ENCODE measurements at regions not wholly inside any gene's neighbourhood (a gene's known extent, or its start where the extent isn't known, plus 50 kb on each side); places are given as distances from the start of the nearest gene placed in this dataset.
"Not testable (repeated sequence)": the region's sequence is repeated elsewhere in the genome, so short reads cannot be mapped to it uniquely, and the experiment has no call there.

DNA sequence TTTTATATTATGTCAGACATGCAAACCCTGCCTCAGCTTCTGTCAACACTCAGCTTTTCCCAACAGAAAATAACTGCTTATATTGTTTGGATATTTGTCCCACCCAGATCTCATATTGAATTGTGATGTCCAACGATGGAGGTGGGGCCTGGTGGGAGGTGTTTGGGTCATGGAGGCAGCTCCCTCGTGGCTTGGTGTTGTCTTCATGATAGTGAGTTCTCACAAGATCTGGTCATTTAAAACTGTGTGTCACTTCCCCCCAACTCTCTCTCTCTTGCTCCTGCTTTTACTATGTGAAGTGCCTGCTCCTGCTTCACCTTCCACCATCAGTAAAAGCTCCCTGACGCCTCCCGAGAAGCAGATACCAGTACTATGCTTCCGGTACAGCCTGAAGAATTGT lies 85.8 kb upstream of the KCNMA1 start:
- DNase-seq = no peak
- no peak for ATAC-seq
- Histone ChIP-seq H3K4me3 (no peak overlapping the region), H3K36me3 (no peaks in the 10 kb centered on the region), H3K27me3 (peaks cover 0 to 3% (median 0%) of the 10 kb centered on the region in 9 donors), H3K9me3 (peaks cover 0 to 5% (median 0%) of the 10 kb centered on the region in 12 donors), H3K27ac (no peak overlapping the region), H3K4me1 (no peaks in the 10 kb centered on the region)
- WGBS, 4 donors = 68 to 71% (median 70%) methylated on average over 5 of the region's 5 CpGs
- intact Hi-C loops (cut with DNase I) = no loop called here
- TF ChIP-seq CTCF (IDR thresholded peaks at IDR 0.05) (no peak), POLR2A (IDR thresholded peaks at IDR 0.05) (no peak)

GRCh38 chr10:77722956-77723355 lies 85.3 kb upstream of the KCNMA1 start:
- intact Hi-C loops (cut with DNase I); DNase-seq; H3K9me3 ChIP-seq; H3K27me3 ChIP-seq; H3K27ac ChIP-seq; H3K4me1 ChIP-seq; H3K36me3 ChIP-seq; H3K4me3 ChIP-seq; ATAC-seq: not testable (repeated sequence)
- 34 to 43% (median 37%) methylated on average over 3 of the region's 3 CpGs for WGBS, 4 donors

GRCh38 chr10:77721815-77722214 lies 84.2 kb upstream of the KCNMA1 start:
- Histone ChIP-seq H3K27ac (no peak overlapping the region), H3K36me3 (no peaks in the 10 kb centered on the region), H3K4me1 (no peaks in the 10 kb centered on the region), H3K27me3 (peaks cover 0 to 14% (median 0%) of the 10 kb centered on the region in 9 donors), H3K9me3 (peaks cover 0 to 4% (median 0%) of the 10 kb centered on the region in 12 donors), H3K4me3 (no peak overlapping the region)
- ATAC-seq (no peak), DNase-seq (no peak)
- WGBS, 4 donors = 91 to 96% (median 92%) methylated on average over 3 of the region's 3 CpGs
- intact Hi-C loops (cut with DNase I) = no loop called here
- no peak for TF ChIP-seq CTCF (IDR thresholded peaks at IDR 0.05)
- TF ChIP-seq POLR2A (IDR thresholded peaks at IDR 0.05) = no peak

DNA sequence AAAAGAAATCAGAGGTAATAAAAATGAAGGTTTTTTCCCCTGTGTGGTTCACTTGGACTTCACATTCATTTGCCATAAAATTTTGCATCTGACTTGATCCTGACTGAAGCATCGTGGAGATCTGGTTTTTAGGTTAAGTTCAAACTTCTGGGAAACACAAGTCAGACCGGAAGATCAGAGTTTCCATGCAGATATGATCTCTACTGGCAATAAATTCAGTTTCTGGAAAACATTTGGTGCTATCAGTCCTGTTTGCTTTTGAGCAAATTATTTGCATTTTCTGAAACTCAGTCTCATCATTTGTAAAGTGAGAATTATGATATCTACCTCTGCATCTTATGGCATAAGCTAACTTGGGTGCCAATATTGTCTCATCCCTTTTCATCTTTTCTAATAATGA lies 81.3 kb upstream of the KCNMA1 start:
- WGBS, 4 donors = 40 to 72% (median 59%) methylated on average over 2 of the region's 2 CpGs
- H3K4me3 ChIP-seq = no peak overlapping the region
- no peak for DNase-seq

GRCh38 chr10:77718312-77718711 lies 80.7 kb upstream of the KCNMA1 start:
- H3K4me1 ChIP-seq, H3K4me3 ChIP-seq, H3K9me3 ChIP-seq, H3K36me3 ChIP-seq, ATAC-seq, H3K27ac ChIP-seq, DNase-seq: not testable (repeated sequence)
- 73 to 81% (median 79%) methylated on average over 6 of the region's 6 CpGs for WGBS, 4 donors
- peaks cover 0 to 20% (median 4%) of the 10 kb centered on the region in 9 donors for H3K27me3 ChIP-seq
- intact Hi-C loops (cut with DNase I) = loop anchor here in 2 of 10 donors (2.0 to 10.0 kb wide), 2 partner anchors 36 to 544 kb away; no protein-coding TSS in a partner anchor

More for the DNA sequence above, 81.3 kb upstream of the KCNMA1 start:
- H3K4me1 ChIP-seq = no peaks in the 10 kb centered on the region
- no peaks in the 10 kb centered on the region for H3K36me3 ChIP-seq
- no peak overlapping the region for H3K27ac ChIP-seq
- ATAC-seq = no peak
- H3K9me3 ChIP-seq = no peaks in the 10 kb centered on the region
- no peak for TF ChIP-seq CTCF (IDR thresholded peaks at IDR 0.05)
- no peak for TF ChIP-seq POLR2A (IDR thresholded peaks at IDR 0.05)
- peaks cover 0 to 14% (median 4%) of the 10 kb centered on the region in 9 donors for H3K27me3 ChIP-seq
- intact Hi-C loops (cut with DNase I) = loop anchor here in 3 of 10 donors (1.0 to 10.0 kb wide), 3 partner anchors 36 to 544 kb away; no protein-coding TSS in a partner anchor
